PC-3 (cell line): ENCODE measurements at regions not wholly inside any gene's neighbourhood (a gene's known extent, or its start where the extent isn't known, plus 50 kb on each side); places are given as distances from the start of the nearest gene placed in this dataset.

ENCODE experiments used
- EZH2 ChIP-seq: fragments of 300-600 bp; sonication (generic); IDR thresholded peaks from one replicate; pipeline ENCODE4 v1.6.1; 2017; ENCODE audit warnings: antibody characterized with exemption, mild to moderate bottlenecking, low read length; ENCODE audit not compliant: unreplicated experiment
- TF ChIP-seq, protein P1 (sequence below): fragments of 300-600 bp; sonication (generic); conservative IDR thresholded peaks from 2 replicates; pipeline ENCODE4 v1.5.1; 2017; ENCODE audit warnings: antibody characterized with exemption, low read depth, mild to moderate bottlenecking, low read length

- TF ChIP-seq, protein P1, sequence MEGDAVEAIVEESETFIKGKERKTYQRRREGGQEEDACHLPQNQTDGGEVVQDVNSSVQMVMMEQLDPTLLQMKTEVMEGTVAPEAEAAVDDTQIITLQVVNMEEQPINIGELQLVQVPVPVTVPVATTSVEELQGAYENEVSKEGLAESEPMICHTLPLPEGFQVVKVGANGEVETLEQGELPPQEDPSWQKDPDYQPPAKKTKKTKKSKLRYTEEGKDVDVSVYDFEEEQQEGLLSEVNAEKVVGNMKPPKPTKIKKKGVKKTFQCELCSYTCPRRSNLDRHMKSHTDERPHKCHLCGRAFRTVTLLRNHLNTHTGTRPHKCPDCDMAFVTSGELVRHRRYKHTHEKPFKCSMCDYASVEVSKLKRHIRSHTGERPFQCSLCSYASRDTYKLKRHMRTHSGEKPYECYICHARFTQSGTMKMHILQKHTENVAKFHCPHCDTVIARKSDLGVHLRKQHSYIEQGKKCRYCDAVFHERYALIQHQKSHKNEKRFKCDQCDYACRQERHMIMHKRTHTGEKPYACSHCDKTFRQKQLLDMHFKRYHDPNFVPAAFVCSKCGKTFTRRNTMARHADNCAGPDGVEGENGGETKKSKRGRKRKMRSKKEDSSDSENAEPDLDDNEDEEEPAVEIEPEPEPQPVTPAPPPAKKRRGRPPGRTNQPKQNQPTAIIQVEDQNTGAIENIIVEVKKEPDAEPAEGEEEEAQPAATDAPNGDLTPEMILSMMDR, result no peak
- no peak for TF ChIP-seq EZH2
Observed at GRCh38 chr22:27546157-27546935, 255.2 kb downstream of the MN1 start.
